SK-N-SH treated with all-trans-retinoic acid at 6 μM for 48 hours (cell line): ENCODE measurements at regions not wholly inside any gene's neighbourhood (a gene's known extent, or its start where the extent isn't known, plus 50 kb on each side); places are given as distances from the start of the nearest gene placed in this dataset.

ENCODE experiments used
- ATAC-seq: fragments of 200-7000 bp; cut with Tn5 transposase; 3 replicates; pipeline ENCODE4 v1.9.1; 2020; ENCODE audit warnings: mild to moderate bottlenecking, moderate library complexity
- ARNTL ChIP-seq: fragments of 450-650 bp; formaldehyde crosslinking; IDR thresholded peaks from 2 replicates; pipeline ENCODE4 v1.5.0; 2020; ENCODE audit warnings: low read depth, mild to moderate bottlenecking, moderate library complexity, borderline replicate concordance
- BACH2 ChIP-seq: fragments of 250-450 bp; sonication (Bioruptor Pico); IDR thresholded peaks from 2 replicates; pipeline ENCODE4 v1.9.0; 2021; ENCODE audit warnings: mild to moderate bottlenecking, borderline replicate concordance
- CREB5 ChIP-seq: fragments of 250-450 bp; sonication (Bioruptor Pico); IDR thresholded peaks from 2 replicates; pipeline ENCODE4 v1.5.1; 2020; ENCODE audit warnings: low read depth, mild to moderate bottlenecking, moderate library complexity
- CSDC2 ChIP-seq: fragments of 250-450 bp; sonication (Bioruptor Pico); IDR thresholded peaks from 2 replicates; pipeline ENCODE4 v1.5.0; 2020; ENCODE audit warnings: mild to moderate bottlenecking, moderate library complexity
- CSRNP3 ChIP-seq: fragments of 250-450 bp; sonication (Bioruptor Pico); IDR thresholded peaks from 2 replicates; pipeline ENCODE4 v1.5.1; 2021; ENCODE audit warnings: mild to moderate bottlenecking, moderate library complexity
- ESRRG ChIP-seq: fragments of 250-450 bp; sonication (Bioruptor Pico); IDR thresholded peaks from 2 replicates; pipeline ENCODE4 v1.6.1; 2021; ENCODE audit warnings: mild to moderate bottlenecking
- GLIS3 ChIP-seq: fragments of 250-450 bp; sonication (Bioruptor Pico); IDR thresholded peaks from 2 replicates; pipeline ENCODE4 v1.5.0; 2020; ENCODE audit warnings: mild to moderate bottlenecking, moderate library complexity
- ISL1 ChIP-seq: fragments of 250-450 bp; sonication (Bioruptor Pico); IDR thresholded peaks from 2 replicates; pipeline ENCODE4 v2.1.2; 2022; ENCODE audit warnings: mild to moderate bottlenecking, moderate library complexity
- OSR1 ChIP-seq: fragments of 250-450 bp; sonication (Bioruptor Pico); IDR thresholded peaks from 2 replicates; pipeline ENCODE4 v1.8.0; 2022; ENCODE audit warnings: moderate library complexity, mild to moderate bottlenecking, inconsistent platforms
- PATZ1 ChIP-seq: fragments of 250-450 bp; sonication (Bioruptor Pico); IDR thresholded peaks from 2 replicates; pipeline ENCODE4 v1.8.0; 2020; ENCODE audit warnings: mild to moderate bottlenecking, moderate library complexity, borderline replicate concordance
- POU6F1 ChIP-seq: fragments of 250-450 bp; sonication (Bioruptor Pico); IDR thresholded peaks from 2 replicates; pipeline ENCODE4 v1.8.0; 2021; ENCODE audit warnings: low read depth, mild to moderate bottlenecking, moderate library complexity, borderline replicate concordance
- PPARA ChIP-seq: fragments of 250-450 bp; sonication (Bioruptor Pico); IDR thresholded peaks from 2 replicates; pipeline ENCODE4 v1.5.0; 2020; ENCODE audit warnings: mild to moderate bottlenecking, borderline replicate concordance
- RARB ChIP-seq: fragments of 250-450 bp; sonication (Bioruptor Pico); IDR thresholded peaks from 2 replicates; pipeline ENCODE4 v1.8.0; 2021; ENCODE audit warnings: mild to moderate bottlenecking, moderate library complexity
- SNAI2 ChIP-seq: fragments of 250-450 bp; sonication (Bioruptor Pico); IDR thresholded peaks from 2 replicates; pipeline ENCODE4 v1.5.0; 2020; ENCODE audit warnings: mild to moderate bottlenecking, moderate library complexity
- TCF4 ChIP-seq: fragments of 250-450 bp; sonication (Bioruptor Pico); IDR thresholded peaks from 2 replicates; pipeline ENCODE4 v1.8.0; 2021; ENCODE audit warnings: mild to moderate bottlenecking, moderate library complexity, borderline replicate concordance
- TOX ChIP-seq: fragments of 250-450 bp; sonication (Bioruptor Pico); IDR thresholded peaks from 2 replicates; pipeline ENCODE4 v1.8.0; 2021; ENCODE audit warnings: mild to moderate bottlenecking, moderate library complexity, borderline replicate concordance
- ZC3H10 ChIP-seq: fragments of 250-450 bp; sonication (Bioruptor Pico); IDR thresholded peaks from 2 replicates; pipeline ENCODE4 v1.5.1; 2021; ENCODE audit warnings: mild to moderate bottlenecking, moderate library complexity
- ZFP3 ChIP-seq: fragments of 250-450 bp; sonication (Bioruptor Pico); IDR thresholded peaks from 2 replicates; pipeline ENCODE4 v1.5.0; 2020; ENCODE audit warnings: mild to moderate bottlenecking, moderate library complexity
- ZFP30 ChIP-seq: fragments of 450-650 bp; formaldehyde crosslinking; IDR thresholded peaks from 2 replicates; pipeline ENCODE4 v1.5.0; 2022; ENCODE audit warnings: mild to moderate bottlenecking, moderate library complexity
- ZNF70 ChIP-seq: fragments of 450-650 bp; formaldehyde crosslinking; IDR thresholded peaks from 2 replicates; pipeline ENCODE4 v1.5.0; 2020; ENCODE audit warnings: mild to moderate bottlenecking, moderate library complexity
- ZNF8 ChIP-seq: fragments of 450-650 bp; formaldehyde crosslinking; IDR thresholded peaks from 2 replicates; pipeline ENCODE4 v1.5.0; 2020; ENCODE audit warnings: mild to moderate bottlenecking, moderate library complexity

GRCh38 chr1:5385956-5386355 is 606.3 kb downstream of the NPHP4 start (continued):
- no peak for TF ChIP-seq POU6F1

- no peak for ATAC-seq
- TF ChIP-seq TOX (CRISPR knock-in tag) (no peak), TCF4 (CRISPR knock-in tag) (no peak), SNAI2 (no peak), ARNTL (CRISPR knock-in tag) (no peak), ZC3H10 (CRISPR knock-in tag) (no peak), RARB (CRISPR knock-in tag) (no peak), OSR1 (no peak), BACH2 (no peak), ZNF70 (CRISPR knock-in tag) (no peak)
Measured at GRCh38 chr1:5385096-5385799, 607.0 kb downstream of the NPHP4 start.

- ATAC-seq, result no peak
- TF ChIP-seq OSR1, result no peak
- TF ChIP-seq POU6F1, result no peak
- no peak for TF ChIP-seq CSRNP3
- no peak for TF ChIP-seq ESRRG (CRISPR knock-in tag)
- TF ChIP-seq CSDC2, result no peak
- TF ChIP-seq ARNTL (CRISPR knock-in tag), result no peak
- no peak for TF ChIP-seq CREB5 (CRISPR knock-in tag)
- no peak for TF ChIP-seq GLIS3
- TF ChIP-seq ZNF70 (CRISPR knock-in tag), result no peak
- no peak for TF ChIP-seq SNAI2
- TF ChIP-seq PPARA, result no peak
- no peak for TF ChIP-seq ZFP3 (CRISPR knock-in tag)
- no peak for TF ChIP-seq ZFP30
Measured at GRCh38 chr1:5381491-5381890, 610.7 kb downstream of the NPHP4 start.

GRCh38 chr1:5379176-5379759 is 613.0 kb downstream of the NPHP4 start:
- ATAC-seq, result no peak
- TF ChIP-seq POU6F1, result no peak
- no peak for TF ChIP-seq SNAI2
- no peak for TF ChIP-seq ZC3H10 (CRISPR knock-in tag)
- TF ChIP-seq ISL1 (CRISPR knock-in tag), result no peak
- no peak for TF ChIP-seq PPARA
- TF ChIP-seq ESRRG (CRISPR knock-in tag), result no peak
- TF ChIP-seq BACH2, result no peak
- no peak for TF ChIP-seq OSR1
- TF ChIP-seq ZFP3 (CRISPR knock-in tag), result no peak
- TF ChIP-seq ZNF70 (CRISPR knock-in tag), result no peak
- no peak for TF ChIP-seq CREB5 (CRISPR knock-in tag)
- no peak for TF ChIP-seq ZNF8 (CRISPR knock-in tag)
- TF ChIP-seq PATZ1 (CRISPR knock-in tag), result no peak
- no peak for TF ChIP-seq TOX (CRISPR knock-in tag)
